Hepatocyte (in vitro differentiated cells): ENCODE measurements at regions not wholly inside any gene's neighbourhood (a gene's known extent, or its start where the extent isn't known, plus 50 kb on each side); places are given as distances from the start of the nearest gene placed in this dataset.
"Not testable (repeated sequence)": the region's sequence is repeated elsewhere in the genome, so short reads cannot be mapped to it uniquely, and the experiment has no call there.

Experiments
- DNase-seq: peaks from one replicate; pipeline ENCODE4 v3.0.0-alpha.2; 2016; ENCODE audit warnings: low spot score
- H2AFZ ChIP-seq: fragments of 200-600 bp; sonication (generic); 2 replicates; pipeline ENCODE4 v1.6.0; 2016; ENCODE audit warnings: antibody characterized with exemption, mild to moderate bottlenecking
- H3K27ac ChIP-seq: fragments of 200-600 bp; sonication (generic); 2 replicates; pipeline ENCODE4 v1.5.1; 2016; ENCODE audit warnings: mild to moderate bottlenecking
- H3K27me3 ChIP-seq: fragments of 200-600 bp; sonication (generic); 2 replicates; pipeline ENCODE4 v1.6.1; 2016
- H3K36me3 ChIP-seq: fragments of 200-600 bp; sonication (generic); replicated peaks from 2 replicates; pipeline ENCODE4 v1.5.1; 2016; ENCODE audit warnings: low read depth; ENCODE audit not compliant: insufficient read depth
- H3K4me1 ChIP-seq: fragments of 200-600 bp; sonication (generic); 2 replicates; pipeline ENCODE4 v1.5.1; 2016; ENCODE audit warnings: mild to moderate bottlenecking, moderate library complexity; ENCODE audit not compliant: insufficient read depth
- H3K4me2 ChIP-seq: fragments of 200-600 bp; sonication (generic); 2 replicates; pipeline ENCODE4 v1.6.0; 2016
- H3K4me3 ChIP-seq: fragments of 200-600 bp; sonication (generic); 2 replicates; pipeline ENCODE4 v1.5.1; 2016; ENCODE audit warnings: mild to moderate bottlenecking
- H3K79me2 ChIP-seq: fragments of 200-600 bp; sonication (generic); 2 replicates; pipeline ENCODE4 v1.6.0; 2017; ENCODE audit warnings: mild to moderate bottlenecking
- H3K9me2 ChIP-seq: fragments of 200-600 bp; sonication (generic); replicated peaks from 2 replicates; pipeline ENCODE4 v1.6.0; 2017; ENCODE audit warnings: mild to moderate bottlenecking; ENCODE audit not compliant: insufficient read depth
- H3K9me3 ChIP-seq: fragments of 200-600 bp; sonication (generic); 2 replicates; pipeline ENCODE4 v1.5.1; 2016; ENCODE audit warnings: low read depth, mild to moderate bottlenecking
- H4K20me1 ChIP-seq: fragments of 200-600 bp; sonication (generic); 2 replicates; pipeline ENCODE4 v1.6.0; 2016; ENCODE audit warnings: mild to moderate bottlenecking; ENCODE audit not compliant: insufficient read depth, poor library complexity, severe bottlenecking
- EZH2 ChIP-seq: fragments of 200-600 bp; sonication (generic); IDR thresholded peaks from 2 replicates; pipeline ENCODE4 v1.6.1; 2016; ENCODE audit warnings: antibody characterized with exemption, mild to moderate bottlenecking, borderline replicate concordance
- EZH2phosphoT487 ChIP-seq: fragments of 200-600 bp; sonication (generic); IDR thresholded peaks from one replicate; pipeline ENCODE4 v1.6.1; 2018; ENCODE audit warnings: antibody characterized with exemption, mild to moderate bottlenecking, low read depth, moderate library complexity; ENCODE audit not compliant: unreplicated experiment, severe bottlenecking
- WGBS: methylation state at CpG from one replicate; pipeline ENCODE4 v1.1.6; 2016; ENCODE audit warnings: low lambda C conversion rate; ENCODE audit errors: missing lambda C conversion rate; 5-methylcytosine and 5-hydroxymethylcytosine counted together
- TF ChIP-seq, protein P1 (sequence below): fragments of 200-600 bp; sonication (generic); IDR thresholded peaks from 2 replicates; pipeline ENCODE4 v1.5.1; 2016; ENCODE audit warnings: antibody characterized with exemption, mild to moderate bottlenecking; ENCODE audit not compliant: poor library complexity

DNA sequence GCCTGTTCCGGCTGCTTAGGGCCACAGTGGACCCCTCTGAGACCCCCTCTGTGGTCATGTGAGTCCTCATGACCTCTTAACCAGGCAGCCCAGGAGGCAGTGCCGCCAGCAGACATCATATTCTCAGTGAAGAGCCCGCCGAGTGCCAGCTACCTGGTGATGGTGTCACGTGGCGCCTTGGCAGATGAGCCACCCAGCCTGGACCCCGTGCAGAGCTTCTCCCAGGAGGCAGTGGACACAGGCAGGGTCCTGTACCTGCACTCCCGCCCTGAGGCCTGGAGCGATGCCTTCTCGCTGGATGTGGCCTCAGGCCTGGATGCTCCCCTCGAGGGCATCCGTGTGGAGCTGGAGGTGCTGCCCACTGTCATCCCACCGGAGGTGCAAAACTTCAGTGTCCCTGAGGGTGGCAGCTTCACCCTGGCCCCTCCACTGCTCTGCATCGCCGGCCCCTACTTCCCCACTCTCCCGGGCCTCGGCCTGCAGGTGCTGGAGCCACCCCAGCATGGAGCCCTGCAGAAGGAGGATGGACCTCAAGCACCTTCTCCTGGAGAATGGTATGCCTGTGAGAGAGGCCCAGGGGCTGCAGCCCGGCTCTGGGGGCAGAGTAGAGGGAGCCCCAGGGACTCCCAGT, 176.1 kb downstream of the TBC1D2B start:
- 87% methylated on average over 17 of the region's 18 CpGs for WGBS
- no peaks in the 10 kb centered on the region for H4K20me1 ChIP-seq
- no peak for DNase-seq
- H3K4me1 ChIP-seq: no peaks in the 10 kb centered on the region
- TF ChIP-seq EZH2: no peak
- TF ChIP-seq, protein P1, sequence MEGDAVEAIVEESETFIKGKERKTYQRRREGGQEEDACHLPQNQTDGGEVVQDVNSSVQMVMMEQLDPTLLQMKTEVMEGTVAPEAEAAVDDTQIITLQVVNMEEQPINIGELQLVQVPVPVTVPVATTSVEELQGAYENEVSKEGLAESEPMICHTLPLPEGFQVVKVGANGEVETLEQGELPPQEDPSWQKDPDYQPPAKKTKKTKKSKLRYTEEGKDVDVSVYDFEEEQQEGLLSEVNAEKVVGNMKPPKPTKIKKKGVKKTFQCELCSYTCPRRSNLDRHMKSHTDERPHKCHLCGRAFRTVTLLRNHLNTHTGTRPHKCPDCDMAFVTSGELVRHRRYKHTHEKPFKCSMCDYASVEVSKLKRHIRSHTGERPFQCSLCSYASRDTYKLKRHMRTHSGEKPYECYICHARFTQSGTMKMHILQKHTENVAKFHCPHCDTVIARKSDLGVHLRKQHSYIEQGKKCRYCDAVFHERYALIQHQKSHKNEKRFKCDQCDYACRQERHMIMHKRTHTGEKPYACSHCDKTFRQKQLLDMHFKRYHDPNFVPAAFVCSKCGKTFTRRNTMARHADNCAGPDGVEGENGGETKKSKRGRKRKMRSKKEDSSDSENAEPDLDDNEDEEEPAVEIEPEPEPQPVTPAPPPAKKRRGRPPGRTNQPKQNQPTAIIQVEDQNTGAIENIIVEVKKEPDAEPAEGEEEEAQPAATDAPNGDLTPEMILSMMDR: no peak
- no peaks in the 10 kb centered on the region for H3K9me3 ChIP-seq
- H3K9me2 ChIP-seq: no peaks in the 10 kb centered on the region
- no peak overlapping the region for H3K27ac ChIP-seq
- no peak overlapping the region for H3K4me3 ChIP-seq
- no peaks in the 10 kb centered on the region for H3K36me3 ChIP-seq
- no peaks in the 10 kb centered on the region for H3K27me3 ChIP-seq
- H3K79me2 ChIP-seq: no peaks in the 10 kb centered on the region
- no peak overlapping the region for H2AFZ ChIP-seq
- H3K4me2 ChIP-seq: no peak overlapping the region

DNA sequence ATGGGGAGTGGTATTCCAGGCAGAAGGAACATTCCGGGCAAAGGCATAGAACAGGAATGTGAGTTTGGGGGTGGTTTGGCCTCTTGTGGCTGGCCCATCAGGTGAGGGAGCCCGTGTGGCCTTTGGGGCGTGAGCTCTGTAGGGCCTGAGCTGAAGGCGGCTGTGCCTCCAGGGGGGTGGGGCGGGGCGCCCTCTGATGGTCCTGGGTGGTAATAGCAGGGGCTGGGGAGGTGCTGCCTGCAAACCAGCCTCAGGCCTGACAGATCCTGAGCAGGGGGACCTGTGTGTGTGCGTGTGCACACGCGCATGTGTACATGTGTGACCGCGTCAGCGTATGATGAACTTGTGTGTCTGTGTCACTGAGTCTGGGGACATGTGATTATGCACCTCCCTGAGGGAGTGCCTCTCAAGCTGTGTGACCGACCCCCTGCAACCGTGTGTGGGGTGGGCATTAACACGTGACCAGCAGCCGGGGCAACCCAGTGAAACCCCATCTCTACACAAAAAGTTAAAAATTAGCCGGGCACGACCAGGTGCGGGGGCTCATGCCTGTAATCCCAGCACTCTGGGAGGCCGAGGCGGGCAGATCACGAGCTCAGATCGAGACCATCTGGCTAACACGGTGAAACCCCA, 177.1 kb downstream of the TBC1D2B start:
- not testable (repeated sequence) for H3K27ac ChIP-seq, H3K9me3 ChIP-seq, H3K4me2 ChIP-seq, H3K27me3 ChIP-seq, H3K4me1 ChIP-seq, H3K36me3 ChIP-seq, H3K79me2 ChIP-seq, H3K4me3 ChIP-seq, H4K20me1 ChIP-seq, H2AFZ ChIP-seq, H3K9me2 ChIP-seq
- TF ChIP-seq, protein P1: peak; percentile 45
- DNase-seq: peak; percentile 48
- WGBS: 72% methylated on average over 18 of the region's 24 CpGs

DNA sequence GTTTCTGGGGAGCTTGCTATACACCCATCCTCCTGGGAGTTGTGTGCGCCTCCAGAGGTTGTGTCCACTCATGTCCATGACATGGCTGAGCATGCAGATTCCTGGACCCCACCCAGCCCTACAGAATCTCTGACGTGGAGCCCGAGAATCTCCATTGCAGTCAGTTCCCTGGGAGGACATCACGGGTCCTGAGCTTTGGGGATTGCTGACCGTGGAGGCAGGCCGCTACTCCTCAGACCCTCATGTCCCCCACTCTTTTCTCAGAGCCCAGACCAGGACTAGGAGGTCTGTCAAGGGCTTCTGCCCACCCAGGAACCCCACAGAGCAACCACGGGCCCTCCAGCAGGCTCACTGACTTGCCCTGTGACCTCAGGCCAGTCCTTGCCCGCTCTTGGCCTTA, 177.7 kb downstream of the TBC1D2B start:
- not testable (repeated sequence) for H3K4me1 ChIP-seq, H3K27ac ChIP-seq, DNase-seq, H3K4me3 ChIP-seq, H2AFZ ChIP-seq, H3K27me3 ChIP-seq, H3K4me2 ChIP-seq, H3K9me2 ChIP-seq, H4K20me1 ChIP-seq, H3K36me3 ChIP-seq, H3K9me3 ChIP-seq, H3K79me2 ChIP-seq
- 94% methylated on average over 7 of the region's 8 CpGs for WGBS

DNA sequence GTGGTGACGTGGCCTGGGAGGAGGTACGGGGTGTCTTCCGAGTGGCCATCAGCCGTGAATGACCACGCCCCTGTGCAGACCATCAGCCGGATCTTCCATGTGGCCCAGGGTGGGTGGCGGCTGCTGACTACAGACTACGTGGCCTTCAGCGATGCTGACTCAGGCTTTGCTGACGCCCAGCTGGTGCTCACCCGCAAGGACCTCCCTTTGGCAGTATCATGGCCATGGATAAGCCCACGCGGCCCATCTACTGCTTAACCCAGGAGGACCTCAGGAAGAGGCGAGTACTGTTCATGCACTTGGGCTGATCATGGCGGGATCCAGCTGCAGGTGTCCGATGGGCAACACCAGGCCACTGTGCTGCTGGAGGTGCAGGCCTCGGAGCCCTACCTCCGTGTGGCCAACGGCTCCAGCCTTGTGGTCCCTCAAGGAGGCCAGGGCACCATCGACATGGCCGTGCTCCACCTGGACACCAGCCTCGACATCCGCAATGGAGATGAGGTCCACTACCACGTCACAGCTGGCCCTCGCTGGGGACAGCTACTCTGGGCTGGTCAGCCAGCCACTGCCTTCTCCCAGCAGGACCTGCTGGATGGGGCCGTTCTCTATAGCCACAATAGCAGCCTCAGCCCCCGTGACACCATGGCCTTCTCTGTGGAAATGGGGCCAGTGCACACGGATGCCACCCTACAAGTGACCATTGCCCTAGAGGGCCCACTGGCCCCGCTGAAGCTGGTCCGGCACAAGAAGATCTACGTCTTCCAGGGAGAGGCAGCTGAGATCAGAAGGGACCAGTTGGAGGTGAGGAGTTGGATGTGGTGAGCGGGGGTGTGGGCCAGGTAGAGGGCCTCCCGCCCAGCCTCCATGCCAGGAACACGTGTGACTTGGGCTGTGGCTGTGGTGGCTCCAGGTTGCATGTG, 178.4 kb downstream of the TBC1D2B start:
- 93% methylated on average over 32 of the region's 34 CpGs for WGBS

More for the DNA sequence above, 178.4 kb downstream of the TBC1D2B start:
- DNase-seq: no peak
- Histone ChIP-seq H3K4me2 (no peak overlapping the region), H3K79me2 (no peaks in the 10 kb centered on the region), H3K27me3 (no peaks in the 10 kb centered on the region), H2AFZ (no peak overlapping the region), H3K9me3 (no peaks in the 10 kb centered on the region), H3K4me1 (no peaks in the 10 kb centered on the region), H3K36me3 (no peaks in the 10 kb centered on the region), H3K27ac (no peak overlapping the region), H3K9me2 (no peaks in the 10 kb centered on the region), H4K20me1 (no peaks in the 10 kb centered on the region), H3K4me3 (no peak overlapping the region)
- TF ChIP-seq, protein P1: no peak
- TF ChIP-seq EZH2phosphoT487: no peak
- TF ChIP-seq EZH2: no peak
